Activated T-helper 9 cell treated with anti-CD3 and anti-CD28 coated beads, Interleukin-2, amount 50 U/mL, for 16 hours (primary cell): ENCODE measurements at regions not wholly inside any gene's neighbourhood (a gene's known extent, or its start where the extent isn't known, plus 50 kb on each side); places are given as distances from the start of the nearest gene placed in this dataset.
A peak's percentile ranks its signal among the peaks of the same experiment; 100 is the strongest.
"Not testable (repeated sequence)": the region's sequence is repeated elsewhere in the genome, so short reads cannot be mapped to it uniquely, and the experiment has no call there.

Experiments used
- DNase-seq: peaks from one replicate; pipeline ENCODE4 v3.0.0-alpha.2; 2020; ENCODE audit warnings: low read depth

- no peak for DNase-seq
Observed at GRCh38 chr6:27106382-27106781, 141.1 kb upstream of the PRSS16 start.

DNA sequence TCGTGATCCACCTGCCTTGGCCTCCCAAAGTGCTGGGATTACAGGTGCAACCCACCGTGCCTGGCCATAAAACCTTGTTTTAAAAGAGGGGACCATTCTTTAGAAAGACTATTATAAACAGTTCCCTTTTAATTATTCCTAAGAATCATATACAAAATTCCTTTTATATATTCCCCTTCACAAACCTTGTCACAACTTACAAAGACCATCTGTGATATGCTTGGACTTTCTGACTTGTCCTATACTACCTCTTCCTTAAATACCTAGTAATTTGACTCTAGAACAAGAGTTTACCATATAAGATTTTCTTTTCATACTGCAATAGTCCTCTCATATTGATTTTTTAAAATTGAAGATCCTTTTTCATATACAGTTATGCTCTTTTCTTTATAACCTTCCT lies 135.8 kb upstream of the PRSS16 start:
- no peak for DNase-seq

- no peak for DNase-seq
Observed at GRCh38 chr6:27112974-27113373, 134.5 kb upstream of the PRSS16 start.

DNA sequence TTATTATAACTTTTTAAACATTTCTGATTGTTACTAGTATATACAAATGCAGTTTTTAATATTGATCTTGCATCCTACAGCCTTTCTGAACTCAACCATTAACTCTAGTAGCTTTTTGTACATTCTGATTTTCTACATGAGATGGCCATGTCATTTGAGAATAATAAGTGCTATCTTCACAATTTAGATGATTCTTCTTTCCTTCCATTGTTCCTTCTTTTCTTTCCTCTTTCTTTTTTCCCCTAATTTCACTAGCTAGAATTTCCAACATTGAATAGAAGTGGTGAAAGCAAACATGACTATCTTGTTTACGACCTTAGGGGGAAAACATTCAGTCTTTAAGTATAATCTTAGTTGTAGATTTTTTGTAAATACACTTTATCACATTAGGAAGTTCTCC lies 128.2 kb upstream of the PRSS16 start:
- no peak for DNase-seq

DNA sequence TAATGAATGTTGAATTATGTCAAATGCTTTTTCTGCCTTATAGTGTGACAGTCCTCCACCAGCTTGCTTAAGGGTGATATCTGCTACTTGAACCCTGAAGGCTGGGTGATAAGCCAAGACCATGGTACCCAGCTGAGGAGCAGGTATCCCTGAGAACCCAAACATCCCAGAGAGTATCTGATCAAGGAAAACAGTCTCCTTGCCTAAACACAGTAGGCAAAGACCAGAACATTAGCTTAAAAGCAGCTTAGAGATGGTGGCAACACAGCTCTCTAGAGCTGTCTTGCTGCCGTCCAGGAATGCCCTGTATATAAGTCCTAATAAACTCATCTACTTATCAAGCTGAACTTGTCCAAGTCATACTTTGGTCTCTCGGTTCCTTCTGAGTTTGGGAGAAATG lies 127.7 kb upstream of the PRSS16 start:
- no peak for DNase-seq

DNA sequence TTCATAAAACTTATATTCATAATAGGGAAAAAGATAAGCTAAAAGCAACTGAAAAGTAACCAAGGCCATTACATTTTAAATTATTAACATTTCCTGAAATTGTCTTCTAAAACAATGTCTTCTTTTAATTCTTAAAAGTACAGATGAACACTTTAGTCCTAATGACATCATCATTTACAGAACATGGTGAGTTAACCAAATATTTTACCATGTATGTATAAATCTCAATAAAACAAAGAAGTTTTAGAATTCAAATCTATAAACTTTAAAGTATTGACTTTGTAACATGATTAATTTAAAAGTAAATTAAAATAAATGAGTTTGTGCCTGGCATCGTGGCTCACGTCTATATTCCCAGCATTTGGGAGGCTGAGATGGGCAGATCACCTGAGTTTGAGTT lies 125.9 kb upstream of the PRSS16 start:
- DNase-seq: no peak

- no peak for DNase-seq
Observed at GRCh38 chr6:27124252-27124657, 123.2 kb upstream of the PRSS16 start.

- no peak for DNase-seq
Observed at GRCh38 chr6:27126046-27126814, 121.3 kb upstream of the PRSS16 start.

GRCh38 chr6:27126815-27127537 lies 120.5 kb upstream of the PRSS16 start:
- DNase-seq: peak; percentile 69

DNA sequence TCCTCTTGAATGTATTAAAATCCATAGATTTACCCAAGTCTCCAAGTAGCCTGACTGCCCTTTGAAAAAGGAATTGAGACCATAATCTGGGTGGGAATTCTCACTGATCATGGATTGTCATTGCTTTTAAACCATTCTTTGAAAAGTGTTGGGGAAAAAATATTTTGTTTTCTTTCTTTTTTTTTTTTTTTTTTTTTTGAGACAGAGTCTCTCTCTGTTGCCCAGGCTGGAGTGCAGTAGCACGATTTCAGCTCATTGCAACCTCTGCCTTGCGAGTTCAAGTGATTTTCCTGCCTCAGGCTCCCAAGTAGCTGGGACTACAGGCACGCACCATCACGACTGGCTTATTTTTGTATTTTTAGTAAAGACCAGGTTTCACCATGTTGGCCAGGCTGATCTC lies 119.6 kb upstream of the PRSS16 start:
- not testable (repeated sequence) for DNase-seq

DNA sequence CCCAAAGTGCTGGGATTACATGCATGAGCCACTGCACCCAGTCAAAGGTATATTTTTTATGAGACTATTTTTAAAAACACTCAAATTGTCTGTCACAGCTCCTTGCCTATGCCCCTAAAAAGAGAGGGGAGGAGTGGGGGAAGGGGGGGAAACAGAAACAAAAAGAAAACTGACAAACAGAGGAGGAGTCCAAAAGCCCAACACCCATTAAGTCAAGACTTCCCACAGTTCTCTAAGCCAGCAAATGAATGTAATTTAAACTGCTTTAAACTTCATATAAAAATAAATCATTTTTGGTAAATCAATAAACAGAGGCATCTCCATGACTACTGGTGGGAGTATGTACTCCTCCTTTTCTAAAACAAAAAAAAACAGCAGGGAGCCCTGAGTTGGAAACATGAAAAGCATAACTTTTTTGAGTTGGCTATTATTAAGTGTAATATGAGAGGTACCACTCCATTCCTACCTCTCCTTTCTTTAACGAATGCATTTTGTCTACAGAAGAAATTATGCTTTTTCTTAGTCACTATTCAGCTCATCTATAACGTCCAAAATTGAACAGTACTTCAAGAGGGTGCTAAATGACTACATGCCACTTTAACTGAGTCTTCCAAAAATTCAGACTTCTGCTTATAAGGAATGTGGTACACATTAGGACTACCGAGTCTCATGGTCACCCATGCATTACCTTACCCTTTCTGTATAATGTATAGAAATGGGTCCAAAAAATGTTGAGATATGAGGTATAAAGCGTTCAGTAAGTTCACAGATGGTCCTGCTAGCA lies 119.0 kb upstream of the PRSS16 start:
- DNase-seq: no peak

DNA sequence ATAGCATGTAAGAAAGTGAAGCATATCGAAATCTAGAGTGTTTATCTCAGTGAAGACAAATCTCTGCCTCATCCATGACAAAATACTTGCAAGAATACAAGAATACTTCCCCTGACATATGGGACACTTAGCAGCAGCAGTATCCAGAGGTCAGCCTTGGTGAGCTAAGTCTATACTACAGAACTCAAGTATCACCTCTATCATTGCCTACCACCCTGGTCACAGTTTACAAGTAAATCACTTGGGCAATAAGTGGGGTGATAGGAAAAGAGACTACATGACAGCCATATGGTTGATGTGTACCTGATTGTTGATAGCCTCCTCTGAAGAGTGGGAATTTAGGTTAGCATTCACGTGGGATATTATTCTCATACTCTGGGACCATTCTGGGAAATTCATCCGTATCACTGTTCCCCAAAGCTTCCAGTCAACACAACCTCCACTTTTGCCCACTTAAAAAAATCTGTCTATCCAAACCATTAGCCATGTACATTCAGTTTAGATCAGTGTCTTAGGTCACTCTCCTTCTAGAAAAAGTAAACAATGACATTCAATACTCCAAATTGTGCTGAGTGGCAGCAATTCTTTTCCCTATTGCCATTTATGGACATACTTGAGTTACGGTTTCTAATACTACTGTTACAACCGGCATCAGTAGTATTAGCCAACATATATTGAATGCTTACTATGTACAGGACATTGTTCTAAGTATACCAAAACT lies 118.2 kb upstream of the PRSS16 start:
- DNase-seq: no peak

GRCh38 chr6:27129917-27130316 lies 117.6 kb upstream of the PRSS16 start:
- DNase-seq: no peak

DNA sequence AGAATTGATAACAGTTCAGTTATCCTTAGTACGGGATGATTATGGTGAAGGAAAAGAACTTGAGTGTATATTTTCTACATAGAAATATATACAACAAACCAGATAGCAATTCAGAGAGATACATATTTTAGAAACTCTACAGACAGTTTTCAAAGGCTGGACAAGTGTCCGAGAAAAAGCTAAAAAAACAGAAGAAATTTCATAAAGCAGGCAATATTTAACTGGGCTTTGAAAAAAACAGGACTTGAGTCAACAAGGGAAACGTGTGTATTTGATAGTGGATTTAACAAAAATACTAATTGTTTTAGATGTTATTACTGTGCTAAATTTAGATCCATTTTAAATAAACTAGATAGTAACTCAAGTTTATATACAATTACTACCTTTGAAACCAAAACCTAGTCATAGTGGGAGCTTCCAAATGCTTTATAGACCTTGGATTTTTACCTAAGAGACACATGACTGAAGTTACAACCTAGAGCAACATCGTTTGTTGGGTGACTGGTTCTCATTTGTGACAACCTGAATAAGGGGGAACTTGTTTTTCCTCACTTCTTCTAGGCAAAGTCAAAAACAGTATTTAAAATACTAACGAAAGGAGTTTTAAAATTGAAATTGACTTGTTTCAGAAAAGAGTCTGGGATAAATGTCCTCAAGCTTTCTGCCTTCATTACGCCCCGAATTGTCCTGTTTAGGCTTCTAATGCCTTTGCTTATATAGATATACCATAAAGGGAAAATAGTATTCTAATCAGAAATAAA lies 116.7 kb upstream of the PRSS16 start:
- no peak for DNase-seq

GRCh38 chr6:27132282-27132531 lies 115.3 kb upstream of the PRSS16 start:
- DNase-seq: not testable (repeated sequence)

DNA sequence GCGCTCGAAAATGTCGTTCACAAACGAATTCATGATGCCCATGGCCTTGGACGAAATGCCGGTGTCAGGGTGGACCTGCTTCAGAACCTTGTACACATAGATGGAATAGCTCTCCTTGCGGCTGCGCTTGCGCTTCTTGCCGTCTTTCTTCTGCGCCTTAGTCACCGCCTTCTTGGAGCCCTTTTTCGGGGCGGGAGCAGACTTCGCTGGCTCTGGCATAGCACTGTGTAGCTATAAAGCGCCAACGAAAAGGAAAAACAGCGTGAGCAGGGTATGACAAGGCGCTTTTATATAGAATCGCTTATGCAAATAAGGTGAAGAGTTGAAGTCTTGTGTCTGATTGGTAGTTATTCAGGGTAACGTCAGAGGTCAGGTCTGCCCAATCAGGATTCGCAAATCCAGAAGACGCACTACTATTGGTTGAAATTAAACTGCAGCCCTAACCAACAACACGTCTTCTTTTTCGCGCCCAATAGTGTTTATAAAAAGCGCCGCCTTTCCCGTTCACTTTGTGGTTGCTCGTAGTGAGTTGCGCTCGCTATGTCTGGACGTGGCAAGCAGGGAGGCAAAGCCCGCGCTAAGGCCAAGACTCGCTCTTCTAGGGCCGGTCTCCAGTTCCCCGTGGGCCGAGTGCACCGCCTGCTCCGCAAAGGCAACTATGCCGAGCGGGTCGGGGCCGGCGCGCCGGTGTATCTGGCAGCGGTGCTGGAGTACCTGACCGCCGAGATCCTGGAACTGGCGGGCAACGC lies 114.8 kb upstream of the PRSS16 start:
- peak; percentile 76 for DNase-seq

DNA sequence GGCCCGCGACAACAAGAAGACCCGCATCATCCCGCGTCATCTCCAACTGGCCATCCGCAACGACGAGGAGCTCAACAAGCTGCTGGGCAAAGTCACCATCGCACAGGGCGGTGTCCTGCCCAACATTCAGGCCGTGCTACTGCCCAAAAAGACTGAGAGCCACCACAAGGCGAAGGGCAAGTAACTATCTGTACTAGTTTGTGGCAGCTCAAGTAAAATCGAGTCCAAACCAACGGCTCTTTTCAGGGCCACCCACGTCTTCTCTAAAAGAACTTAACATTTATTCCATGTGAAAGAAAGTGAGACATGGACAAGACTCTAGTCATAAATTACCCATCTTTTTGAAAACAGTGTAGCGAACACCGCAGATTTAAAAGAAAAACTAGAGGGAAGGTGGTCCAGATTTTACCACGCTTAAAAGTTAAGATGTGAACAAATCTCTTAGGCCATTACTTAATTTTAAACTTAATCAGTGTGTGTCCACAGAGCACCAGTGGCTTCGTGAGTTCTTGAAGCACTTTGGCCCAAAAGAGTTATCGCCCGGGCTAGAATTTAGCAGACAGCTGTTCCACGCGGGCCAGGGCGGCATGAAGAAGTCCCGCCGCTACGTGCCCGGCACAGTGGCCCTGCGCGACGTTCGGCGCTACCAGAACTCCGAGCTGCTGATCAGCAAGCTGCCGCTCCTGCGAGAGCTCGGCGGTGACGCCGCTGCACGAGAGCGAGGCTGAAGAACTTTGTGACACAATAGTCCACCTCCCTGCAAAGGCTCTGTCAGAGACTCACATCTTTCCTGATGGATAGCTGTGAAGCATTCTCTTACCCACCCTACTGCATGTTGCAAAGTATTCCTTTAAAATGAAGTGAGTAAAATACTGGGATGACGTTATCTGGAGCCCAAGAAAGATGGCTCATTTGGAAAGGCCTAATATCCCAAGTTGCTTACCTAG lies 113.9 kb upstream of the PRSS16 start:
- peak; percentile 54 for DNase-seq

DNA sequence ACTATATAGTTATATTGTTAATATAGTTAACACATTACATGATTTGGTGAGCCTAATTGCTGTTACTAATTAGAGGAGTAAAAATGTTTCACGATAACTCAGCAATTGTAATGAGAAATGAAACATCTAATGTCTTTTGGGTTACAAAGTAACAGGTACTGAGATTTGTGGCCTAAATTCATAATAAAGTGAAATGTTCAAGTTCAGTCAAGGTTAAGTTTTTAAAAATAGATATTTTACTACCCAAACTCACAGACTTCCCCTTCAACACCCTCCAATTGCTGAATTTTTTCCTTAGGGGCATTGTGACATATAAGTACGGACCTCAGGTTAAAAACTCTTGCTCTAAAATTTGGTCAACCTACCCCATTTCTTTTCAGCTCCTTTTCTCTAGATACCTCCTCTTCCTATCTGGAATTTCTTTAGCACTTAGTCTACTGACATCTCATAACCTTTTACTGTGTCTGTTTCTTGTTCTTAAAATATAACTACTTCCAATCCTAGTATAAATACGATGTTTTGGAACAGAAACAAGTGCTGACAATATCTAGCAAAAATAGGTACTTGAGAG lies 112.3 kb upstream of the PRSS16 start:
- no peak for DNase-seq

DNA sequence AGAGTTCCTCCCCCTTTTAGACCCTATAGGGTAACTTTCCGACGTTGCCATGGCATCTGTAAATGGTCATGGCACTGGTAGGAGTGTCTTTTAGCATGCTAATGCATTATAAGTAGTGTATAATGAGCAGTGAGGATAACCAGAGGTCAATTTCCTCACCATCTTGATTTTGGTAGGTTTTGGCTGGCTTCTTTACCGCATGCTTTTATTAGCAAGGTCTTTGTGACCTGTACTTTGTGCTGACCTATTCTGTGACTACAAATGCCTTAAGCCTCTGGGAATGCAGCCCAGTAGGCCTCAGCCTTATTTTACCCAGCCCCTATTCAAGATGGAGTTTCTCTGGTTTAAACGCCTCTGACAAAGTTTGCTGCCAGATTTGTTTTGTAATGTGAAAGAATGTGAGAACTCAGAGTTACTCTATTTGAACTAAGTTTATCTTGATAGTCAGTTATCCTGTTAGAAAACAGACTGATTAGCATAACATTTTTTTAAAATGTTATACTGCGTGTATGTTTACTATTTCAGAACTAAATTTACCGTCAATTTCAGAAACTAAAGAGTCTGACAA lies 111.3 kb upstream of the PRSS16 start:
- no peak for DNase-seq
